ENCODE measurements at regions not wholly inside any gene's neighbourhood (a gene's known extent, or its start where the extent isn't known, plus 50 kb on each side); places are given as distances from the start of the nearest gene placed in this dataset.

DNA sequence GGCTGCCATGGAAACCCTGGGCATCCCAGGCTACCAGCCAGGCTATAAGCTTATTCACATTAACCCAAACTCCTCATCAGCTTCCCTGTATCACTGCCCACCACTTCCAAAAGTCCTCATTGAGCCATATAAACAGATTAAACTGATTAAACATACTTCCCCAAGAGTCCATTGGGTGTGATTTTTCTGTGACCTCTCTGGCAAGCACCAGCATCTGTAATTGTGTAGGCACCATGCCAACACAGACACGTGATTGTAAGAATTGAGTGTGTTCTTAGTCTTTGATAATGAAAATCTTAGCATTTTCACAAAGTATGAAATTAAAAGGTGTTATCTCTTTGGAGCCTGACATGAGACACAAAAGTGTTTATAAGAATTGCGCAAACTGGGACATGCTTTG lies 679.3 kb downstream of the TYW1 start:
- no peak for DNase-seq (ENCODE audit: low spot score)

DNA sequence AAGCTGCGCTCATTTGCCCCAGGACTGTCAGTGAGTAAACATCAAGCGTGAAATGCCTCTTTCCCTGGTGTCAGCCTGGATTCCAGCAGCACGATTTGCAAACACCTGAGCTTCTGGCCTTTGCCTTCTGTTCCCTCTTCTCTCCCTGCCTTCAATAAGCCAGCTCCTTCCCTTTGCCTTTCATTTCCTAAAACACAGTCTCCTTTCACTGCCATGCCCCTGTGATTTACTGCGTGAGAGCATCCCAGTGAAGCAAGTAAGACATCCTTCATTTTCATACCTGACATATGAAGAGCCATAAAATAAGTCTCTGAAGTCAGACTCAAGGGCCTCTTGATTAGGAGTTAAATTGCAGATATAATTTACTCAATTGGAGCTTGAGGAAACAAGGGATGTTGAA lies 681.8 kb downstream of the TYW1 start:
- no peak for DNase-seq (ENCODE audit: low spot score)

DNA sequence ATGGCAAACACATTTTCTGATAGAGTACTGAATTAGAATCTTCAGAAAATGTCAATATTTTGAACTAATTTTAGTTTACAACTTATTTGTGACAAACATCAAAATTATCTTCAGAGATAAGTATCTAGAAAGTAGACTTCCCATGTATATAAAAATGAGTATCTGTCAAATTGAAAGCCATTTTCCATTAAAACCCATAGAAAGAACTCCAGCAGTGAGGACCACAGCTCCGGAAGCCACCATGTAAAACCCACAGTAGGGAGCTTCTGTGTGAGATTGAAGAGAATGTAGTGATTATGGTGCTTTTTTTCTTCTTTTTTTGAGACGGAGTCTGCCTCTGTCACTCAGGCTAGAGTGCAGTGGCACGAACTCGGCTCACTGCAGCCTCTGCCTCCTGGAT lies 687.0 kb downstream of the TYW1 start:
- DNase-seq (ENCODE audit: low spot score), result no peak

DNA sequence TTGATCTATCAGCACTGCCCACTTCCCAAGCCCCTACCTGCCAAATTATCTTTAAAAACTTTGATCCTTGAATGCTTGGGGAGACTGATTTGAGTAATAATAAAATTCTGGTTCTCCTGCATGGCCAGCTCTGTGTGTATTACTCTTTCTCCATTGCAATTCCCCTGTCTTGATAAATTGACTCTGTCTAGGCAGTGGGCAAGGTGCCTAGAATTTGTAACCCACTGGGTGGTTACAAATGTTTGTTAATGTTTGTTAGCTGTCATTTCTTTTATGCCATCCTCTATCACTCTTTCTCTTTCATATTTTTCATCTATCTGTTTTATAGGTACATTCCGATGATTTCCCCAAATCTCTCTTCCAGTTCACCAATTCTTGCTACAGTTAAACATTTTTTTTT lies 694.1 kb downstream of the TYW1 start:
- DNase-seq (ENCODE audit: low spot score), result no peak

DNA sequence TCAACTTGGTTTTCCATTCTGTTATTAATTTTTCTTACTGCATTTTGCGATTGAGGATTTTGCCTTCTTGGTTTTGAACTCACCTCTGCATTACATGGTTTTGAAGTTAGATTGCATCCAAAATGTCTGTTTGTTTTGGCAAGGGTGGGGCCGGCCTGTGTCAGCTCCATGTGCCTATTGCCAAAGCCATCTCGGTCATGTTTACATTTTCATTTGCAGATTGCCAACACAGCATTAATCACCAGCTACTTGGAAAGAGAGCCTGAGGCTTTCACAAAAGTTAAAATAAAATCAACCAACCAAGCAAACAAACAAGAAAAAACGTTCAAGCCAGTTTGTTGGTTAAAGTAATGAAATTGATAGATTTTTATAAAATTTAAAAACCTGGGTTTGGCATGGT lies 695.8 kb downstream of the TYW1 start:
- DNase-seq (ENCODE audit: low spot score), result no peak

DNA sequence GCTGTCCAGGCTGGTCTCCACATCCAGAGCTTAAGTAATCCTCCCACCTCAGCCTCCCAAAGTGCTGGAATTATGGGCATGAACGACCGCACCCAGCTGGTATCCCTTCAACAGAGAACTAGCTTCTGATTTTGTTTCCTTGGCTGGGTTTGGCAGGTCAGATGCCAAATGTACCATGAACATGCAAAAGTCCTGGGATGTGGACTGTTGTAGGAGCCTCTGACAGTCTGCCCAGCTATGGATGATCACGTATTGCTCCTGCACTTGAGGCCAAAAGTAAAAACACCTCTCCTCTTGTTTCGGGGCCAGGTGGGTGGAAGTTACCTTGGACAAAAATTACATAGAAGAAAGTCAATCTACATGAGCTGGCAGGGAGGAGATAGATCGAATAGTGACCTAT lies 699.5 kb downstream of the TYW1 start:
- DNase-seq (ENCODE audit: low spot score), result no peak

DNA sequence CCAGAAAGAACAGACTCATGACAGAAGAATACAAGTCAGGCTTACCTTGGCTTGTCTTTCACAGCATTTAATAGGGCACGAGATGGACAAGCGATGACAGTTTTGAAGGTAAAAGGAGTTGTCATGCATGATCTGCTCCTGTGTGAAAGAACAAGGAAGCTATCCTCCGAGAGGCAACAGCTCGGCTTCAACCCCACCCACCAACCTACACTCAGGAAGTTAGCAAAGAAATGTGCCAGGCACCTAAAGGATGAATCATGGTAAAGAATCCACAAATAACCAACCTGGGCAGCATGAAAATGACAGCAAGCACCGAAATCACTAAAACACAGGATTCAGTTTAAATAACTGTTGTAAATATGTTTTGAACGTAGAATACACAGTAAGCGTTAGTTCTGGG lies 700.2 kb downstream of the TYW1 start:
- no peak for DNase-seq (ENCODE audit: low spot score)

DNA sequence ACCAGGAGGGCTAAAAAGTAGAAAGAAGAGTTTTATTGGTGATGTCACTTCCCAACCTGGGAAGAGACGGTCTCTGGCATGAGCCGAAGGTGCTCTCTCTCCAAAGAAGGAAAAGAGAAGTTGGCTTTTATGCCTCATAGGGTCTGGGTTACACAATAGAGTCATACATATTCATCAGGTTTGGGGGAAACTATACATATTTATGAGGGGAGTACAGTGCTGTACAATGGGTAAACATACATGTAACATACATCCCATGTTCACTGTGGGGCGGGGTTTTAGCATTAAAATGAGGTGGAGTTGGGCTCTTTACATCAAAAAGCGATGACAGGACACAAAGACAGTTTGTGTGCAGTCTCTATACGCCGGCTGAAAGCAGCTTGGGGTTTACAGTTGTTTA lies 701.7 kb downstream of the TYW1 start:
- DNase-seq (ENCODE audit: low spot score), result no peak

DNA sequence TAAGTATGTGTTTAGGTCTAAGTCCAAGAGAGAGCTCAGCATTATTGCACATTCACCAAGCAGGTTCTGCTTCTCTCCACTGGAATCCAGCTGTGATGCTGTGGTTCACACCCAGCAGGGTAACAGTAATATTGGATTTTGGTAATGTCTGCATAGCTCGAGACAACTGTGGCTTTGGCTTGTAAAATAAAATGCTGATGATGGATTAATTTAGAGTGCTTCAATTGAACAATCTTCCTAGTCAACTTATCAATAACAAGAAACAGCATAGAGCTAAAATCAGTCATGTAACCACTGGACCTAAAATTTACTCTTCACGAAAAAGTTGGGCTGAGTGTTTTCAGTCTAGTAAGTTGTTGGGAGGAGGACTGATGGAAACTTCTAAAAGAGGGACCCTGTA lies 709.2 kb downstream of the TYW1 start:
- DNase-seq (ENCODE audit: low spot score), result no peak

DNA sequence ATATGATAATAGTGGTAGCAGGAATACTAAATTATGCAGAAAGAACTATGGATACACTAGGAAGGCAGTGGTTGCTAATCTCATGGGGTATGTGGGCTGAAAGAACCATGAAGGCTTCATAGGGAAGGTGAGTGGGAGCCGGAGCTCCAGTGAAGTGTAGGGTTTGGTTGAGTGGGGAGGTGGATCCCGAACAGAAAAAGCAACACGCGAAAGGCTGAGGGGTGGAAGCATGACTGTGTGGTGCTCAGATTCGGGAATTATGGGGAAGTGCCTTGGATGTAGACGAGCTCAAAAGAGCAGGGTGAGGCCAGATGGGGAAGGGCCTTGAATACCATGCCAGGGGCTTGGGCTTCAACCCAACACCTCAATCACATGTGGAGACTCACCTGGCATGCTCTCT lies 715.1 kb downstream of the TYW1 start:
- no peak for DNase-seq (ENCODE audit: low spot score)

DNA sequence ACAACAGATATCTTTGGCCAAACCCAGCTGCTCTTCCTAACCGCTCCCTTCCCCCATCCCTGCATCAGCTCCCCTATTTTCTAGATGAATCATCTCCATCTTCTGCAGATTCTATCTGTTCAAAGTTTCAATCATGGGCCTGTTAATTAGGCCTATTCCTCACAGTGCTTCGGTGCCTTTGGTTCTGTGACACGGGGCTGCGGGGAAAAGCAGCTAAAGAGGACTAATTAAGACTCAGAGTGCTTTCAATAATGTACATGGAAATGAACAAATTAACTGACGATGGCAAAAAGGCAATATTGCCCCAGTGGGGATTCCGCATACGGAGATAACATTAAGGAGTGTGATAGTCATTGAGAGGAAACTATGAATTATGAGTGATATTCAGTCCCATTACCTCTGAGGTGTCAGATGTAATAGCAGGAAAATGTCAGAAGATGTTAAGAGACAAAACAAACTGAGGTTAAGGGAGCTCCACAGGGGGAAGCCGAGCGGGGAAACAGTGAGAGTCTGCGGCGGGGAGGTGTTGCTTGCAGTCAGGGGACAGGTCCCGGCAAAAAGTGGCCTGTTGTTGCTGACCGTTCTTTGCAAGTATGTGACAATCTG lies 716.9 kb downstream of the TYW1 start:
- no peak for DNase-seq (ENCODE audit: low spot score)

DNA sequence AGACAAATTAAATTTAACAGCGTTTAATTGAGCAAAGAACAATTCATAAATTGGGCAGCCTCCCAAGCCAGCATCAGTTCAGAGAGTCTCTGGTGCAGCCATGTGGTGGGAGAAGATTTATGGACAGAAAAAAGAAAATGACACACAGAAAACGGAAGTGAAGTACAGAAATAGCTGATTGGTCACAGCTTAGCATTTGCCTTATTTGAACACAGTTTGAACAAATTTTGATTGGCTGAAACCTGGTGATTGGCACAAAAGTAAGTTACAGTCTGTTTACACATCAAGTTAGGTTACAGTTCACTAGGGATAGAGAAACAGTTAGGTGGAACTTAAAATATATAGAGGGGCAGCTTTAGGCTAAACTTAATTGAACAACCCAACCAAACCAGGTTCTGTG lies 720.1 kb downstream of the TYW1 start:
- DNase-seq (ENCODE audit: low spot score), result no peak

DNA sequence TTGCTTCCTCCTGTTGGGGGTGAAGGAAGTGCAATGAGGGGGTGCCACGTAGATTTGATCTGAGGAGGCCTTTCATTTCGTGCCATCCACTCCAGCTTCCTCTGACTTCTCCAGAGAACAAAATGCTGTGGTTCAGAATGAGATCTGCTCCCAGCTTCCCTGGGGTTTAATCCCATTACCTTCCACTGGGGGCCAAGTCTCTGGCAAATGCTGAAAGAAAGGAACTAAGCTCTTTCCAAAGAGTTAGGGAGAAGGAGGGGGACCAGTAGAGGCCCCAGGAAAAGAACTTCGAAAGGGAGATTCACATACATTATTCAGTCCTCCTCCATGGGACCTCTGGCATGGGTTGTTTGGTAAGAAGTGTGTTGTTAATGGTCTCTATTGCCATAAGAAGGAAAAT lies 727.0 kb downstream of the TYW1 start:
- no peak for DNase-seq (ENCODE audit: low spot score)

DNA sequence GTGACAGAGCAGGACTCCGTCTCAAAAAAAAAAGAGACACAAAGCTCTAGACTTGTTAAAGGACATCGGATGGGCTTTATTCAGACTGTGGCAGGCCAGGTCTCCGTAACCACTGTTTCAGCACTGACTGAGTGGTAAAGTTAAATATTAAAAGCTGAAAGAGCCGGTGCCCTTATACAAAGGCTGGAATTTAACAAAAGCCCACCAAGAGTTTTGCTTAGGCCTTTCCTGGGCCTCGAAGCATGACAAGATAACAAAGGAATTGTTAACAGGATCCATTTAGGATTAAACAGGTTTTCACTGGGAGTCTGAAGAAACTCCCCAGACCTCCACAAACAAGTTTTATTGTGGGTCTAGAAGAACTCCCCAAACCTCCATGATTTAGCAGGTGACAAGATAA lies 727.8 kb downstream of the TYW1 start:
- DNase-seq (ENCODE audit: low spot score), result no peak

DNA sequence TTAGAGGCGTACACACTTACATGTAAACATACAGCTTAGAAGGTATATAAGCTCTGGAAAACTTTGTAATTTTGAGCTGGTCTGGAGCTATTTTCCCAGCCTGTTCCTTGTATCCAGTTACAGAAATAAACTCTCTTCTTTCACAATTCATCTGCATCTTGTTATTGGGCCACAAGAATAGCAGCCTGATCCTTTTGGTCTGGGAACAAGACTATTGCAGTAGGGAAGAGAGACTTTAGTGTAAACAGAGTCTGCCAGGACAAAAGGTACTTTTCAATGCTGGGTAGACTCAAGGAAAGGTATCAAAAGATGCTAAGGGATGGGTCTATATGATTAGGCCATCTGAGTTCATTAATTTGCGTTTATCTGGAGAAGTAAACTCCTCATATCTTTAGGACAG lies 728.3 kb downstream of the TYW1 start:
- DNase-seq (ENCODE audit: low spot score), result no peak

DNA sequence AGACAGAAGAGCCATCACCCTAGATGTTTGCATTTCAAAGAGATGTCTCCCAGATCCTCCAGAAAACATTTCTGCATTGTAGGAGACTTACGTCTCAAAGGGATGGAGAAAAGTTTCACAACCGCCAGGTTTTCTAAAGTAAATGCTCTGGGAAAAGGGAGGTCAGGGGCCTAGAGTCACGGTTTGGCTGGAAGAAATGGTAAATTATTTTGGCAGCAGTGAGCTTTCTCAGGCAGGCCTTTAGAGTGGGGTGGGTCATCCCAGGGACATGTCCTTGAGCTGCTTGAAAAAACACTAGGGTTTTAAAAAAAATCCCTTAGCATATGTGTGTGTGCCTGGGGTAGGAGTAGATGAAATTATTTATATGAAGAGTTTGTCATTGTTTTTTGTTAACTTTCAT lies 728.8 kb downstream of the TYW1 start:
- no peak for DNase-seq (ENCODE audit: low spot score)

DNA sequence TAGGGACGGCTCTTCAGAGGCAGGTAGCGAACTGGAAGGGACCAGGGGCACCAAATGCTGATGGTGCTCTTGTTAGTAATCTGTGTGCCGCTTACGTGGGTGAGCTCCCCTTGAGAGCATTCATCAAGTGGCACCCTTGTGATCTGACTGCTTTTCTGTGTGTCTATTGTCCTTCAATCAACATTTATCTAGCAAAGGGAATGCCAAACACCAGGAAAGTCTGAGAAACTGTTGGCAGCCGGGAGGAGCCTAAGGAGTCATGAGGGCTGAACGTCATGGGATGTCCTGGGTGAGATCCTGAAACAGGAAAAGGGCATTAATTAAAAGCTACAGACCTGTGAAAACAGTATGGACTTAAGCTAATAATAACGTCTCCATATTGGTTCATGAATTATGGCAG lies 733.1 kb downstream of the TYW1 start:
- DNase-seq (ENCODE audit: low spot score), result no peak

DNA sequence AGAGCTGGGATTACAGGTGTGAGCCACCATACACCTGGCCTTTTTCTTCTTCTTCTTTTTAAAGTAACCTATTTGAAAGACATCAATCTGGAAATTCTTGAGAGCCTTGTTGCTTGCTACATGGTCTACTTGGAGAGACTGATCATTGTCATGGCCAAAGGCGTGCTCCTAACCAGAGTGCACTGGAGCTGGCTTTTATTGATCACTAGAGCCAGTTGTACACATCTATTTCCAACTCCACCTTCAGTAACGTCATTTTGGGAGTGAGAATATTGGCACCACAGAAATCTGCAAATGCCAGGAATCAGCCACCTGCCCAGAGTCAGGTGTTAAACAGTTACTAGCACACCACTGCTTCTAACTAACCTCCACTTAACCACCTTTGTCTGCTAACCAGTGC lies 735.1 kb downstream of the TYW1 start:
- no peak for DNase-seq (ENCODE audit: low spot score)

DNA sequence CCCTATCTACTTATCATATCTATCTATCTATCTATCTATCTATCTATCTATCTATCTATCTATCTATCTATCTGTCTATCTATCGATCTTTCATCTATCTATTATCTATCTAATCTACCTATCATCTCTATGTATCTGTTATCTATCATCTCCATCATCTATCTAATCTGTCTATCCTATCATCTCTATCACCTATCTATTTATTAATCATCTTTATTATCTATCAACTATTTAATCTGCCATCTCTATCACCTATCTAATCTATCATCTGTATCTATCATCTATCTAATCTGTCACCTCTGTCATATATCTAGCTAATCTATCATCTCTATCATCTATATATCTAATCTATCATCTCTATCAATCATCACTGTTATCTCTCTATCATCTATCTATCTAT lies 736.3 kb downstream of the TYW1 start:
- DNase-seq (ENCODE audit: low spot score), result no peak

DNA sequence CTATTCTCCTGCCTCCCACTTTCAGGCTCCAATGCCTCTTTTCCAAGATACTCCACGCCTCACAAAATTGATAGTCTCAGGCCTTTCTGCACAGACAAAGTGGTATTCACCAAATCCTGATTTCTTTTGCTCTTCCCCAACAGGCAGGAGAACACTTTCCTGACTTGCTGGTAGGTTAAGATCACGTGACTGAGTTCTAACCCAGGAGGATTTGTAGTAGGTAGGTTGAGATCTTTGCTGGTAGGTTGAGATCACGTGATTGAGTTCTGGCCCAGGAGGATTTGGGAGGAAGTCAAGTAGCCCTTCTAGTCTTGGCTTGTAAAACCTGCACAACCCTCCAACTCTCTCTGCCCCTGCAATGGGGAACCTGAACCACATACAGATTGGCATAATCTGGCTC lies 741.5 kb downstream of the TYW1 start:
- no peak for DNase-seq (ENCODE audit: low spot score)

DNA sequence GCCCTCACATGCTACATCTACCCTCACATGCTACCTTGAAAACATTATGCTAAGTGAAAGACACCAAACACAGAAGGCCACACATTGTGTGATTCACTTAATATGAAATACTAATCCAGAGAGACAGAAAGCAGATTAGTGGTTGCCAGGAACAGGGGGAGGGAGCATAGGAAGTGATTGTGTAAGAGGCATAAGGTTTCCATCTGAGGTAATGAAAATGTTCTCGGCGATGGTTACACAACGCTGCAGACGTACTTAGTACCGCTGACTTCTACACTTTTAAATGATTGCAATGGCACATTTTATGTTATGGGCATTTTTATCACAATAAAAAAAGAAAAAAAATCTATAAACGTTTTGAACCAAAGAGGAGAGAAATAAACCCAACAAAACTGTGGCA lies 742.3 kb downstream of the TYW1 start:
- no peak for DNase-seq (ENCODE audit: low spot score)

DNA sequence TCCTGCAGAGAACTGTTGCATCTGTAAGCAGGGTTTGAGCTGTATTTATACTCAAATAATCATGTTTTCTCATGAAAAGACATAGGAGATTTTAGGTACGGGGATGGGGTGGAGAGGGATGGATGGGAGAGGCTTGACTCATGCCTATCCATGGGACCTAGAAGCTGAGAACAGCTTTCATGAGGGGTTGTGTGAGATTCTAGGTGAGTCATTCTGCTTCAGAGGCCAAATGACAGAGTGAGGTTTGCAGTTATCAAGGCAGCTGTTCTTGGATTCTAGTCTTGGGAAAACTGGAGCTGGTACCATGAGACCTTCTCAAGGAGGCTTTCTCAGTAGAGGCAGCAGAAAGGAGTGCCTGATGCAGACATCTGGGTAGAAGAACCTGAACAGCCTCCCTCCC lies 746.9 kb downstream of the TYW1 start:
- DNase-seq (ENCODE audit: low spot score), result no peak

DNA sequence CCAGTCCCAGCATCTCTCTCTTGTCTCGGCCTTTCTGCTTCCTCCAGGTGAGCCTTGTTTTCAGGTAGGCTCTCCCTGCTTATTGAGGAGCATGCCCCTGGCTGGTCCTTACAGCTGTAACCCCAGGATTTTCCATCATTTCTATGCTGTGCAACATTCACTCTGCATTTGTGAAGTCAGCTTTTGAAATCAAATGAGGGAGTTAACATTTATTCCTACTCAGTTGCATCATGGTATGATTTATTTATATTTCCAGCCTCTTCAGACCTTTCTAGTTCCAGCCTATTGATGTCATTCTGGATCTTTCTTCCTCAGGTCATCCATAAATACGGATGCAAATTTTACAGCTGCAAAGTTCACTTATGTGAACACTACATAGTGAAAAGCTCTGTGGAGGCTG lies 755.6 kb downstream of the TYW1 start:
- no peak for DNase-seq (ENCODE audit: low spot score)

DNA sequence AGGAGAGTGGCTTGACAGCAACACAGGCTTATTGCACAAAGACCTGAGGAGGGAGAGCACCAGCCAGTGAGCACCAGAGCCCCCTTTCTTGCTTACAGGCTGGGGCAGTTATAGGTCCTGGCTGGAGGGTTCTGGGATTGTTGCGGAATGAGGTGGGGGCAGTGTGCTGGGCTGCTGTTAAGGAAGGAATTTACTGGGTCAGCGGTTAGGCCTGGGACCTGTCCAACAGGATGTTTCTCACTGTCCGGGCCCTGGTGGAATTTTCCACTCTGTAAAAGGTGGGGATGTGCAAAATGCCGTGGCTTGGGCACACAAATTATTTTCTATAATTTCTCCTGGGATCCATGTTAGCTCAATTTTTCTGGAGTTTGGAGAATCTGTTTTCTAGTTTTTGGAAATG lies 757.3 kb downstream of the TYW1 start:
- DNase-seq (ENCODE audit: low spot score), result no peak

DNA sequence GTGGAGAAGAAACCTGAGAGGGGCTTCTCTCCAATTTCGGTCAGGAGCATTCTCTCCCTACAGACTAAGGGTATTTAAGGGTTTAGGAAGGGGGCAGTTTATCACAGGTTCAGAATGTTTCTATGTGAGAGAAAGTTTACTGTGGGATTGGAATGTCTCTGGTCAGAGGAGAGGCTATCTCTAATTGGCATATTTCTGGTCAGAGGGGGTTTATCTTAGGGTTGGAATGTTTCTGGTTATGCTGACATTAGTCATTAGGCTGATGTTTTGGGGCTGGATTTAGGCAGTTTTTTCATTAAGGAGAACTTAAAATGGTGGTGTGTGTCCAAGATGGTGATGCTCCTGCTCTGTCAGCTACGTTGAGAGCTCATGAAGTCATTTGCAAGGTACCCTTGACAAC lies 758.0 kb downstream of the TYW1 start:
- no peak for DNase-seq (ENCODE audit: low spot score)
